ENCODE measurements at regions not wholly inside any gene's neighbourhood (a gene's known extent, or its start where the extent isn't known, plus 50 kb on each side); places are given as distances from the start of the nearest gene placed in this dataset.

DNA sequence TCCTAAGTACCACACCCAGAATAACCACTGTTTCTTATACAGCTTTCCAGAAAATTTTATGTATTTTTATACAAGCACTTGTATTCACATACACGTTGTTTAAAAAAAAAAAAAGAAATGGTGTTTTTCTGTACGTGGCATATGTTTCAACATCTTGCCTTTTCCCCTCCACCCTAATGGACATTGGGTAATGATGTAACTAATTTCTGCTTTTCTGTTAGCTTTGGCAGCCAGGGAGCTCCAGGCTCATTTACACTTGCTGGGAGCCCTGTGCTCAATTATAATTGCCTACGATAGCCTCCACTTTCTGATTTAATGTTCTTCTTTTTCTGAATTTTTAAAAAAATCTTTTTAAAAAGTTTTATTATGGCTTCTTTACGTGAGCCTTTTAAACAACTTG is 352.4 kb downstream of the UTRN start (continued):
- TF ChIP-seq, protein P1, sequence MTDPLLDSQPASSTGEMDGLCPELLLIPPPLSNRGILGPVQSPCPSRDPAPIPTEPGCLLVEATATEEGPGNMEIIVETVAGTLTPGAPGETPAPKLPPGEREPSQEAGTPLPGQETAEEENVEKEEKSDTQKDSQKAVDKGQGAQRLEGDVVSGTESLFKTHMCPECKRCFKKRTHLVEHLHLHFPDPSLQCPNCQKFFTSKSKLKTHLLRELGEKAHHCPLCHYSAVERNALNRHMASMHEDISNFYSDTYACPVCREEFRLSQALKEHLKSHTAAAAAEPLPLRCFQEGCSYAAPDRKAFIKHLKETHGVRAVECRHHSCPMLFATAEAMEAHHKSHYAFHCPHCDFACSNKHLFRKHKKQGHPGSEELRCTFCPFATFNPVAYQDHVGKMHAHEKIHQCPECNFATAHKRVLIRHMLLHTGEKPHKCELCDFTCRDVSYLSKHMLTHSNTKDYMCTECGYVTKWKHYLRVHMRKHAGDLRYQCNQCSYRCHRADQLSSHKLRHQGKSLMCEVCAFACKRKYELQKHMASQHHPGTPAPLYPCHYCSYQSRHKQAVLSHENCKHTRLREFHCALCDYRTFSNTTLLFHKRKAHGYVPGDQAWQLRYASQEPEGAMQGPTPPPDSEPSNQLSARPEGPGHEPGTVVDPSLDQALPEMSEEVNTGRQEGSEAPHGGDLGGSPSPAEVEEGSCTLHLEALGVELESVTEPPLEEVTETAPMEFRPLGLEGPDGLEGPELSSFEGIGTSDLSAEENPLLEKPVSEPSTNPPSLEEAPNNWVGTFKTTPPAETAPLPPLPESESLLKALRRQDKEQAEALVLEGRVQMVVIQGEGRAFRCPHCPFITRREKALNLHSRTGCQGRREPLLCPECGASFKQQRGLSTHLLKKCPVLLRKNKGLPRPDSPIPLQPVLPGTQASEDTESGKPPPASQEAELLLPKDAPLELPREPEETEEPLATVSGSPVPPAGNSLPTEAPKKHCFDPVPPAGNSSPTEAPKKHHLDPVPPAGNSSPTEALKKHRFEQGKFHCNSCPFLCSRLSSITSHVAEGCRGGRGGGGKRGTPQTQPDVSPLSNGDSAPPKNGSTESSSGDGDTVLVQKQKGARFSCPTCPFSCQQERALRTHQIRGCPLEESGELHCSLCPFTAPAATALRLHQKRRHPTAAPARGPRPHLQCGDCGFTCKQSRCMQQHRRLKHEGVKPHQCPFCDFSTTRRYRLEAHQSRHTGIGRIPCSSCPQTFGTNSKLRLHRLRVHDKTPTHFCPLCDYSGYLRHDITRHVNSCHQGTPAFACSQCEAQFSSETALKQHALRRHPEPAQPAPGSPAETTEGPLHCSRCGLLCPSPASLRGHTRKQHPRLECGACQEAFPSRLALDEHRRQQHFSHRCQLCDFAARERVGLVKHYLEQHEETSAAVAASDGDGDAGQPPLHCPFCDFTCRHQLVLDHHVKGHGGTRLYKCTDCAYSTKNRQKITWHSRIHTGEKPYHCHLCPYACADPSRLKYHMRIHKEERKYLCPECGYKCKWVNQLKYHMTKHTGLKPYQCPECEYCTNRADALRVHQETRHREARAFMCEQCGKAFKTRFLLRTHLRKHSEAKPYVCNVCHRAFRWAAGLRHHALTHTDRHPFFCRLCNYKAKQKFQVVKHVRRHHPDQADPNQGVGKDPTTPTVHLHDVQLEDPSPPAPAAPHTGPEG (CRISPR knock-in tag; IDR thresholded peaks at IDR 0.05) = no peak
- TF ChIP-seq ELF4 (CRISPR knock-in tag; IDR thresholded peaks at IDR 0.05; ENCODE audit: borderline replicate concordance) (no peak), ZNF367 (CRISPR knock-in tag; IDR thresholded peaks at IDR 0.05; ENCODE audit: borderline replicate concordance) (no peak), ZNF577 (CRISPR knock-in tag; IDR thresholded peaks at IDR 0.05; ENCODE audit: borderline replicate concordance, low read depth) (no peak), KDM1A (CRISPR knock-in tag; IDR thresholded peaks at IDR 0.05) (no peak)
- TF ChIP-seq, protein P2, sequence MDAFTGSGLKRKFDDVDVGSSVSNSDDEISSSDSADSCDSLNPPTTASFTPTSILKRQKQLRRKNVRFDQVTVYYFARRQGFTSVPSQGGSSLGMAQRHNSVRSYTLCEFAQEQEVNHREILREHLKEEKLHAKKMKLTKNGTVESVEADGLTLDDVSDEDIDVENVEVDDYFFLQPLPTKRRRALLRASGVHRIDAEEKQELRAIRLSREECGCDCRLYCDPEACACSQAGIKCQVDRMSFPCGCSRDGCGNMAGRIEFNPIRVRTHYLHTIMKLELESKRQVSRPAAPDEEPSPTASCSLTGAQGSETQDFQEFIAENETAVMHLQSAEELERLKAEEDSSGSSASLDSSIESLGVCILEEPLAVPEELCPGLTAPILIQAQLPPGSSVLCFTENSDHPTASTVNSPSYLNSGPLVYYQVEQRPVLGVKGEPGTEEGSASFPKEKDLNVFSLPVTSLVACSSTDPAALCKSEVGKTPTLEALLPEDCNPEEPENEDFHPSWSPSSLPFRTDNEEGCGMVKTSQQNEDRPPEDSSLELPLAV (CRISPR knock-in tag; conservative IDR thresholded peaks at IDR 0.05; ENCODE audit: low read depth) = no peak

DNA sequence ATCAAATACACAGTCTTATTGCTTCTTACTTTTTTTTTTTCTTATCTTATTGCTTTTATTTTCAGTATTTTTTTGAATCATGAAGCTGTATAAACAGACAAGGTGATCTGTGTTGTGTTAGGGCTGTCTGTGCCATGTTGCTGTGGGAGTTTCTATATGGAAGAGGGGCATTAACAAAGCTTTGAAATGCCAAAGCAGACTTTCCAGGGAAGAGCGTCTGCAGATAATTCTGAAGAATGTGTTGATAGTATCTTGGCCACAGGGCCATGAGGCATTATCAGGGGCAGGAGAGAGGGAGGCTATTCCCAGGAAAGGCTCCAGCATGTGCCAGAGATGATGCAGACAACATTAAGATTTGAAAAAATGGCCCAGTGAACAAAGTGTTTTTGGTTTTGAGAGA is 354.5 kb downstream of the UTRN start:
- FAIRE-seq = no peak
- in situ Hi-C loops (cut with HindIII; ENCODE audit: extremely low pct_ligation_motif_present, low pct_unique_long_range_greater_than_20kb) = no loop called here

More for the DNA sequence above, 354.5 kb downstream of the UTRN start:
- Histone ChIP-seq H3K27ac (ENCODE audit: extremely low read length, insufficient read depth, low read length) (no peak overlapping the region), H2AFZ (ENCODE audit: low read length) (no peak overlapping the region), H3K27me3 (ENCODE audit: control insufficient read depth in 1 of 2, insufficient read depth in 2 of 2, low read length in 2 of 2) (no peaks in the 10 kb centered on the region), H3K9me3 (ENCODE audit: low read length) (no peaks in the 10 kb centered on the region), H3K79me2 (ENCODE audit: insufficient read depth, low read length) (peaks cover 2% of the 10 kb centered on the region), H4K20me1 (ENCODE audit: insufficient read depth, low read length) (peaks cover 6% of the 10 kb centered on the region; the same call in 1 of the 2 replicates), H3K9ac (ENCODE audit: insufficient read depth, low read depth, low read length) (no peak overlapping the region), H3K4me1 (ENCODE audit: insufficient read depth, low read length) (peaks cover 23% of the 10 kb centered on the region), H3K4me3 (replicated peaks in 1 of 3; ENCODE audit: insufficient read depth in 1 of 3, low read depth in 2 of 3, low read length in 3 of 3) (no peak overlapping the region), H3K4me2 (ENCODE audit: low read depth, low read length) (no peak overlapping the region), H3K36me3 (replicated peaks in 1 of 2; ENCODE audit: control insufficient read depth in 1 of 2, insufficient read depth in 2 of 2, low read length in 2 of 2) (no peaks in the 10 kb centered on the region)
- WGBS (ENCODE audit: low lambda C conversion rate) = 100% methylated on average over 1 of the region's 1 CpG
- TF ChIP-seq ZNF543 (CRISPR knock-in tag; IDR thresholded peaks at IDR 0.05) = no peak
- TF ChIP-seq, protein P3, sequence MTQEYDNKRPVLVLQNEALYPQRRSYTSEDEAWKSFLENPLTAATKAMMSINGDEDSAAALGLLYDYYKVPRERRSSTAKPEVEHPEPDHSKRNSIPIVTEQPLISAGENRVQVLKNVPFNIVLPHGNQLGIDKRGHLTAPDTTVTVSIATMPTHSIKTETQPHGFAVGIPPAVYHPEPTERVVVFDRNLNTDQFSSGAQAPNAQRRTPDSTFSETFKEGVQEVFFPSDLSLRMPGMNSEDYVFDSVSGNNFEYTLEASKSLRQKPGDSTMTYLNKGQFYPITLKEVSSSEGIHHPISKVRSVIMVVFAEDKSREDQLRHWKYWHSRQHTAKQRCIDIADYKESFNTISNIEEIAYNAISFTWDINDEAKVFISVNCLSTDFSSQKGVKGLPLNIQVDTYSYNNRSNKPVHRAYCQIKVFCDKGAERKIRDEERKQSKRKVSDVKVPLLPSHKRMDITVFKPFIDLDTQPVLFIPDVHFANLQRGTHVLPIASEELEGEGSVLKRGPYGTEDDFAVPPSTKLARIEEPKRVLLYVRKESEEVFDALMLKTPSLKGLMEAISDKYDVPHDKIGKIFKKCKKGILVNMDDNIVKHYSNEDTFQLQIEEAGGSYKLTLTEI (CRISPR knock-in tag; conservative IDR thresholded peaks at IDR 0.05) = no peak
- TF ChIP-seq, protein P4, sequence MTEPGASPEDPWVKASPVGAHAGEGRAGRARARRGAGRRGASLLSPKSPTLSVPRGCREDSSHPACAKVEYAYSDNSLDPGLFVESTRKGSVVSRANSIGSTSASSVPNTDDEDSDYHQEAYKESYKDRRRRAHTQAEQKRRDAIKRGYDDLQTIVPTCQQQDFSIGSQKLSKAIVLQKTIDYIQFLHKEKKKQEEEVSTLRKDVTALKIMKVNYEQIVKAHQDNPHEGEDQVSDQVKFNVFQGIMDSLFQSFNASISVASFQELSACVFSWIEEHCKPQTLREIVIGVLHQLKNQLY (CRISPR knock-in tag; IDR thresholded peaks at IDR 0.05) = no peak
- TF ChIP-seq, protein P5, sequence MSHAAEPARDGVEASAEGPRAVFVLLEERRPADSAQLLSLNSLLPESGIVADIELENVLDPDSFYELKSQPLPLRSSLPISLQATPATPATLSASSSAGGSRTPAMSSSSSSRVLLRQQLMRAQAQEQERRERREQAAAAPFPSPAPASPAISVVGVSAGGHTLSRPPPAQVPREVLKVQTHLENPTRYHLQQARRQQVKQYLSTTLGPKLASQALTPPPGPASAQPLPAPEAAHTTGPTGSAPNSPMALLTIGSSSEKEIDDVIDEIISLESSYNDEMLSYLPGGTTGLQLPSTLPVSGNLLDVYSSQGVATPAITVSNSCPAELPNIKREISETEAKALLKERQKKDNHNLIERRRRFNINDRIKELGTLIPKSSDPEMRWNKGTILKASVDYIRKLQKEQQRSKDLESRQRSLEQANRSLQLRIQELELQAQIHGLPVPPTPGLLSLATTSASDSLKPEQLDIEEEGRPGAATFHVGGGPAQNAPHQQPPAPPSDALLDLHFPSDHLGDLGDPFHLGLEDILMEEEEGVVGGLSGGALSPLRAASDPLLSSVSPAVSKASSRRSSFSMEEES (CRISPR knock-in tag; IDR thresholded peaks at IDR 0.05) = no peak
- ChIA-PET POLR2A (no interaction called here), CTCF (ENCODE audit: low intra/inter-chr PET ratio, low total read pairs) (no interaction called here)
- ATAC-seq = no peak
- no TSS peak for BruUV-seq (replicated peaks)
- no peak for DNase-seq (ENCODE audit: low spot score)
- intact Hi-C loops (cut with micrococcal nuclease; ENCODE audit: unreplicated experiment) = no loop called here

All from HepG2 (cell line).